Activated T-cell treated with anti-CD3 and anti-CD28 coated beads, Interleukin-2, amount 50 U/mL, for 72 hours (primary cell): ENCODE measurements at regions not wholly inside any gene's neighbourhood (a gene's known extent, or its start where the extent isn't known, plus 50 kb on each side); places are given as distances from the start of the nearest gene placed in this dataset.

Source experiments
- ATAC-seq, 2 donors: fragments of 150-1000 bp; cut with Tn5 transposase; replicated peaks in 1 of 2; 2 replicates each; pipeline ENCODE4 v1.10.0; 2021; ENCODE audit warnings: moderate library complexity in 2 of 2, mild to moderate bottlenecking in 1 of 2
- DNase-seq, 2 donors: peaks; one replicate each; pipeline ENCODE4 v3.0.0; 2021 to 2022; ENCODE audit warnings: mixed read lengths in 1 of 2
- H3K27ac Mint-ChIP-seq: one replicate; pipeline ENCODE4 v1.8.0; 2022; ENCODE audit warnings: mild to moderate bottlenecking, moderate library complexity, mixed read lengths
- H3K27me3 Mint-ChIP-seq: one replicate; pipeline ENCODE4 v1.8.0; 2022; ENCODE audit warnings: low read depth, mixed read lengths
- H3K36me3 Mint-ChIP-seq, 2 donors: one replicate each; pipeline ENCODE4 v1.8.0; 2022; ENCODE audit warnings: mixed read lengths in 2 of 2, mild to moderate bottlenecking in 1 of 2; ENCODE audit not compliant: insufficient read depth in 2 of 2
- H3K4me1 Mint-ChIP-seq: one replicate; pipeline ENCODE4 v1.8.0; 2022; ENCODE audit warnings: low read depth, mixed read lengths
- H3K4me3 Mint-ChIP-seq, 2 donors: one replicate each; pipeline ENCODE4 v1.8.0; 2022; ENCODE audit warnings: mild to moderate bottlenecking in 2 of 2, mixed read lengths in 2 of 2, moderate library complexity in 2 of 2
- H3K9me3 Mint-ChIP-seq, 2 donors: one replicate each; pipeline ENCODE4 v1.8.0; 2022; ENCODE audit warnings: mixed read lengths in 2 of 2

- Mint-ChIP-seq H3K36me3 (no peaks in the 10 kb centered on the region), H3K9me3 (no peaks in the 10 kb centered on the region), H3K27me3 (no peaks in the 10 kb centered on the region), H3K27ac (no peak overlapping the region), H3K4me1 (no peaks in the 10 kb centered on the region), H3K4me3 (no peak overlapping the region)
- ATAC-seq (peak; percentile 60 to 64), DNase-seq (peak in 1 of 2 donors; percentile 5)
Observed at GRCh38 chr21:16330082-16330907, 600.5 kb downstream of the USP25 start.

GRCh38 chr21:16330908-16331268, 601.1 kb downstream of the USP25 start:
- ATAC-seq (no peak), DNase-seq (no peak)
- H3K9me3 Mint-ChIP-seq: no peaks in the 10 kb centered on the region
- no peaks in the 10 kb centered on the region for H3K4me1 Mint-ChIP-seq
- H3K27ac Mint-ChIP-seq: no peak overlapping the region
- H3K4me3 Mint-ChIP-seq: no peak overlapping the region
- no peaks in the 10 kb centered on the region for H3K36me3 Mint-ChIP-seq
- no peaks in the 10 kb centered on the region for H3K27me3 Mint-ChIP-seq

DNA sequence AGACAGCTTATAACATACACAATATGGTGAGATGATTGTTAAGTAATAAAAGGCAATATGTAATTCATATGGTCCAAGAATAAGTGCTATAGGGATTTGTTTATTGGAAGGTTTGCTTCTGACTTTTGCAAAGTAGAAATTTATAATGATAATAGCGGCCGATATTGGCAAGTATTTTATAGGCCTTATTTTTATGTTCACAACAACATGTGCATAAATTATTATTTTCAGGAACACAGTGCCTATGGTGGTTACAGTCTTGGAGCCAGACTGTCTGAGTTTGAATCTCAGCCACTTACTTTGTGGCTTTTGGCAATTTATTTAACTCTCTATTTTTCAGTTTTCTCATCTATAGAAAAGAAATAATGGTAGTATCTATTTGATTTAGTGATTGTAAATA, 607.5 kb downstream of the USP25 start:
- H3K4me1 Mint-ChIP-seq: no peaks in the 10 kb centered on the region
- H3K27me3 Mint-ChIP-seq: no peaks in the 10 kb centered on the region
- ATAC-seq: no peak
- no peak for DNase-seq
- H3K36me3 Mint-ChIP-seq: no peaks in the 10 kb centered on the region
- no peaks in the 10 kb centered on the region for H3K9me3 Mint-ChIP-seq
- no peak overlapping the region for H3K4me3 Mint-ChIP-seq
- H3K27ac Mint-ChIP-seq: no peak overlapping the region

- Mint-ChIP-seq H3K27me3 (no peaks in the 10 kb centered on the region), H3K36me3 (no peaks in the 10 kb centered on the region), H3K4me1 (no peaks in the 10 kb centered on the region), H3K4me3 (no peak overlapping the region), H3K27ac (no peak overlapping the region), H3K9me3 (no peaks in the 10 kb centered on the region)
- no peak for ATAC-seq
- DNase-seq: no peak
Observed at GRCh38 chr21:16342932-16343331, 613.1 kb downstream of the USP25 start.

GRCh38 chr21:16343776-16344175, 614.0 kb downstream of the USP25 start:
- ATAC-seq: no peak
- no peaks in the 10 kb centered on the region for H3K4me1 Mint-ChIP-seq
- DNase-seq: no peak
- H3K27me3 Mint-ChIP-seq: no peaks in the 10 kb centered on the region
- H3K36me3 Mint-ChIP-seq: no peaks in the 10 kb centered on the region
- H3K4me3 Mint-ChIP-seq: no peak overlapping the region
- H3K27ac Mint-ChIP-seq: no peak overlapping the region
- H3K9me3 Mint-ChIP-seq: no peaks in the 10 kb centered on the region

GRCh38 chr21:16345757-16346156, 616.0 kb downstream of the USP25 start:
- no peak for DNase-seq
- no peaks in the 10 kb centered on the region for H3K36me3 Mint-ChIP-seq
- H3K9me3 Mint-ChIP-seq: no peaks in the 10 kb centered on the region
- no peak overlapping the region for H3K27ac Mint-ChIP-seq
- no peak overlapping the region for H3K4me3 Mint-ChIP-seq
- no peaks in the 10 kb centered on the region for H3K4me1 Mint-ChIP-seq
- no peaks in the 10 kb centered on the region for H3K27me3 Mint-ChIP-seq
- ATAC-seq: no peak

DNA sequence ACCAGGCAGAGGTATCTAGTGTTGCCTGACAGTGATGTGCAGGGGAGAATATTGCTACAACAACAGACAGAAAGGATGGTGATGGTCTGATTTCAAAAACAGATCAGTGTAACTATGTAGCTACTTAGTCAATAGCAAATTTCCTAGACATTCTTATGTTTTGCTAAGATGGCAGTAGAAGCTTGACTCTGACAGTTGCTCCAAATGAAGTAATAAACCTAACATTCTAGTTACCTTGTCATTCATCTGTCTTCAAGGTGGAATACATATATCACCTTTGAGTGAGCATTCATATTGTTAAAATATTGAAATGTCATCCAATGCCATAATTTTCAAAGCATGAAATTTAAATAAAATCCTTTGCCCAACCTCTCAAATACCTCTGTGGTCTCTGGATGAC, 617.4 kb downstream of the USP25 start:
- Mint-ChIP-seq H3K36me3 (no peaks in the 10 kb centered on the region), H3K4me3 (no peak overlapping the region), H3K9me3 (no peaks in the 10 kb centered on the region), H3K27ac (no peak overlapping the region), H3K4me1 (no peaks in the 10 kb centered on the region), H3K27me3 (no peaks in the 10 kb centered on the region)
- no peak for DNase-seq
- no peak for ATAC-seq

DNA sequence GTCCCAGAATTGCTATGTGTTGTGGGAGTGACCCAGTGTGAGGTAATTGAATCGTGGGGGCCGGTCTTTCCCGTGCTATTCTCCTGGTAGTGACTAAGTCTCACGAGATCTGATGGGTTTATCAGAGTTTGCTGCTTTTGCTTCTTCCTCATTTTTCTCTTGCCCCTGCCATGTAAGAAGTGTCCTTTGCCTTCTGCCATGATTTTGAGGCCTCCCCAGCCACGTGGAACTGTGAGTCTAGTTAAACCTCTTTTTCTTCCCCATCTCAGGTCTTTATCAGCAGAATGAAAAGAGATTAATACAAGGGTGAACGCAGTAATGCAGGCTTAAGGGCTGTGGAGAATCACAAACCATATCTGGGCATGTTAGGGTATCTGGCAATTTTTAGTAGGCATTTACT, 624.0 kb downstream of the USP25 start:
- DNase-seq (no peak), ATAC-seq (no peak)
- Mint-ChIP-seq H3K36me3 (no peaks in the 10 kb centered on the region), H3K4me1 (no peaks in the 10 kb centered on the region), H3K9me3 (no peaks in the 10 kb centered on the region), H3K27ac (no peak overlapping the region), H3K27me3 (no peaks in the 10 kb centered on the region), H3K4me3 (no peak overlapping the region)

DNA sequence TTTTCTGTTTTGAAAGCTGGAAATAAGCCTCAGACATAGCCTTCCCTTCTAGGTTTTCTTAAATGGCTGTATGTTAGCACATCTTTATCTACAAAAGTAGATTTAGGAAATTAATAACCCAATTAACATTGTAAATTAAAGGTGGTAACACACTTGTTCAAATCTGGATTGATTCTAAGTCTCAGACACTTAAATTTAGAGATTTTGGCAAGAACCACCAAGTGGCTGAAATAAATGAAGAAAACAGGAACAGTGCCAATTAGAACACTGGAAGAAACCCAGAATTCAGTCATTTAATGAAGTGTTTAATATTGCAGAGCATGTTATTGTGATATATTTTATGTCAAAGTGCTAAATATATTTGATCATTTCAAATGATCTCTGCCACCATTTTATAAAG, 628.2 kb downstream of the USP25 start:
- no peak for ATAC-seq
- H3K27ac Mint-ChIP-seq: no peak overlapping the region
- no peaks in the 10 kb centered on the region for H3K4me1 Mint-ChIP-seq
- H3K36me3 Mint-ChIP-seq: no peaks in the 10 kb centered on the region
- H3K4me3 Mint-ChIP-seq: no peak overlapping the region
- DNase-seq: no peak
- H3K9me3 Mint-ChIP-seq: peaks cover 0 to 3% of the 10 kb centered on the region in 2 donors
- H3K27me3 Mint-ChIP-seq: no peaks in the 10 kb centered on the region

DNA sequence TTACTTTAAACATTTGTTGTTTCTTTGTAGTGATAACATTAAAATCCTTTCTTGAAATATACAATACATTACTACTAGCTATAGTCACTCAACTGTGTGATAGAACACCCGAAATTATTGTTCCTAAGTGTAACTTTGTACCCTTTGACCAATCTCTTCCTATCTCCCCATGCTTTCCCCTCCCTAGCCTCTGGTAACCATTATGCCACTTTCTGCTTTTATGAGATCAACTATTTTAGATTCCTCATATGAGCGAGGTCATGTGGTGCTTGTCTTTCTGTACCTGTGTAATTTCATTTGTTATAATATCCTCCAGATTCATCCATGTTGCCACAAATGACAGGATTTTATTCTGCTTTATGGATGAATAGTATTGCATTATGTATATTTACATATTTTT, 629.0 kb downstream of the USP25 start:
- Mint-ChIP-seq H3K9me3 (peaks cover 0 to 3% of the 10 kb centered on the region in 2 donors), H3K27ac (no peak overlapping the region), H3K36me3 (no peaks in the 10 kb centered on the region), H3K4me3 (no peak overlapping the region), H3K27me3 (no peaks in the 10 kb centered on the region), H3K4me1 (no peaks in the 10 kb centered on the region)
- no peak for DNase-seq
- ATAC-seq: peak in 1 of 2 donors; percentile 36

DNA sequence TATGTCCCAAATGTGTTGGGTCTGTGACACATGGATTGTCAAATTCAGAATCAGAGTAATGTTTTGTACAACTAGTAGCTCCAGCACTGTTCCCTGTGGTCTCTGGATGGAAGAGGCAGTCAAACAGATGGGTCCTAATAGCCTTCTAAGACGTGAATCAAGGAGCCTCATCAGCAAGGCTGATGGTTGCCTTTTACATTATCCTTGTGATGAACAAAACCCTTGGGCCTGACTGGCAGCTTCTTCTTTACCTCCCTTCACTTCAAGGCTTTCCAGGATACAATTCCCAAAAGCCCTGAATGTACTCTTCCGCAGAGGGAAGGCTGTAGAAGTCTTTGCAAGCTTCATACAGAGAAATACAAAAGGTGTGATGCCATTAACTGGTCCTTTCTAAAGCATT, 633.3 kb downstream of the USP25 start:
- Mint-ChIP-seq H3K27me3 (no peaks in the 10 kb centered on the region), H3K4me1 (no peaks in the 10 kb centered on the region), H3K27ac (no peak overlapping the region), H3K4me3 (no peak overlapping the region), H3K36me3 (no peaks in the 10 kb centered on the region), H3K9me3 (peaks cover 0 to 3% of the 10 kb centered on the region in 2 donors)
- ATAC-seq (no peak), DNase-seq (no peak)

DNA sequence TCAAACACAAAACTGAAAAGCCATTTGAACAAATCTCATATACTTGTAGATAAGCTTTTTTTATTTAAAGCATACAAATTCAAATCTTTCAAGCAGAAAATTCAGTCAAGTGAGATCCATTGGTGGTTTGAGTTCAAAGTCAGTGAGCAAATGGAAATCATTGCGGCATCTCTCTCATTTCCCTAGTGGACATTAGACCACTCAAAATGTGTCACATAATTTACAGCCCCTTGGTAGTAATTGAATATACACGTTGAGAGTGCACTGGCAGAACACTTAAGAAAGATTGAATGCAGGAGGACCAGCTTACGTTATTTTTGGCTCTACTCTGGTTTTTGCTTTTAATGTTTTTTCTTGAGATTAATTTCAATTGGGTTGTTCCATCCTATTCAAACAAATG, 633.7 kb downstream of the USP25 start:
- H3K9me3 Mint-ChIP-seq: peaks cover 0 to 3% of the 10 kb centered on the region in 2 donors
- ATAC-seq: no peak
- H3K4me1 Mint-ChIP-seq: no peaks in the 10 kb centered on the region
- H3K4me3 Mint-ChIP-seq: no peak overlapping the region
- DNase-seq: no peak
- no peak overlapping the region for H3K27ac Mint-ChIP-seq
- H3K36me3 Mint-ChIP-seq: no peaks in the 10 kb centered on the region
- no peaks in the 10 kb centered on the region for H3K27me3 Mint-ChIP-seq

- Mint-ChIP-seq H3K27me3 (no peaks in the 10 kb centered on the region), H3K4me3 (no peak overlapping the region), H3K36me3 (no peaks in the 10 kb centered on the region), H3K4me1 (no peaks in the 10 kb centered on the region), H3K27ac (no peak overlapping the region), H3K9me3 (peaks cover 1 to 2% of the 10 kb centered on the region in 2 donors)
- no peak for ATAC-seq
- no peak for DNase-seq
Observed at GRCh38 chr21:16366207-16366606, 636.4 kb downstream of the USP25 start.

DNA sequence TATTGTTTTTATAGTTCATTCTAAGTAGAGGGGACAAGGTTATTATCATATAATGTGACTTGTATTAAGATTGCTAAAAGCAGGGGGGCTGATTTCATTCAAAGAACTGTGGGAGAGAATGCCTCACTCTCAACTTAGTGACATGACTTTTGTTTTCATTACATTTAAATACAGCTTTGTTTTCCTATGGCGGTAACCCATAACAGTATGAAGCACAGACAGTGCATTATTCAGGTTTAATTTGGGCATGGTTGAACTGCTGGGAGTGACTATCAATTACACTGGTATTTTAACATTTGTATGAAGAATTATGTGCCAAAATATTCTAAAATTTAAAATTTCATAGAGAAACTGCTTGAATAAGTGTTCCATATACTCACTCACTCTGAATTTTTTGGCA, 637.3 kb downstream of the USP25 start:
- DNase-seq: no peak
- Mint-ChIP-seq H3K4me3 (no peak overlapping the region), H3K27me3 (no peaks in the 10 kb centered on the region), H3K4me1 (no peaks in the 10 kb centered on the region), H3K9me3 (peaks cover 1 to 2% of the 10 kb centered on the region in 2 donors), H3K36me3 (no peaks in the 10 kb centered on the region), H3K27ac (no peak overlapping the region)
- no peak for ATAC-seq
